ENCODE measurements at regions not wholly inside any gene's neighbourhood (a gene's known extent, or its start where the extent isn't known, plus 50 kb on each side); places are given as distances from the start of the nearest gene placed in this dataset.

DNA sequence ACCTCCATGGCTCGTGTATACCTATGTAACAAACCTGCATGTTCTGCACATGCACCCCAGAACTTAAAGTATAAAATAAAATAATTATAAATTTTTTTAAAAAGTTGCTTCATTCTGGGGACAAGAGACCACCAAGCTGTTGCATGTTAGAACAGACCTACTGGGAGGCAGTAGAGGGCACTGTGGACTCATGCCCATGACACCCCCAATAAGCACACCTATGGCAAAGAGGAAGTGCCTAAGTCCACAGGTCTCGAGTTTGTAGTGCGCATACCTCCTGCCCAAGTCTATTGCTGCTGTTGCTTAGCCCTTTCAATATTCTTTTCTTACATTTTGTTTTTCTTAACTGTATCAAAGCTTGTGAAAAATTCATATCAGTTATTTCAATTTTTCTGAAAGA lies 267.9 kb upstream of the THBS1 start:
- TF ChIP-seq, protein P1, sequence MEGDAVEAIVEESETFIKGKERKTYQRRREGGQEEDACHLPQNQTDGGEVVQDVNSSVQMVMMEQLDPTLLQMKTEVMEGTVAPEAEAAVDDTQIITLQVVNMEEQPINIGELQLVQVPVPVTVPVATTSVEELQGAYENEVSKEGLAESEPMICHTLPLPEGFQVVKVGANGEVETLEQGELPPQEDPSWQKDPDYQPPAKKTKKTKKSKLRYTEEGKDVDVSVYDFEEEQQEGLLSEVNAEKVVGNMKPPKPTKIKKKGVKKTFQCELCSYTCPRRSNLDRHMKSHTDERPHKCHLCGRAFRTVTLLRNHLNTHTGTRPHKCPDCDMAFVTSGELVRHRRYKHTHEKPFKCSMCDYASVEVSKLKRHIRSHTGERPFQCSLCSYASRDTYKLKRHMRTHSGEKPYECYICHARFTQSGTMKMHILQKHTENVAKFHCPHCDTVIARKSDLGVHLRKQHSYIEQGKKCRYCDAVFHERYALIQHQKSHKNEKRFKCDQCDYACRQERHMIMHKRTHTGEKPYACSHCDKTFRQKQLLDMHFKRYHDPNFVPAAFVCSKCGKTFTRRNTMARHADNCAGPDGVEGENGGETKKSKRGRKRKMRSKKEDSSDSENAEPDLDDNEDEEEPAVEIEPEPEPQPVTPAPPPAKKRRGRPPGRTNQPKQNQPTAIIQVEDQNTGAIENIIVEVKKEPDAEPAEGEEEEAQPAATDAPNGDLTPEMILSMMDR (IDR thresholded peaks at IDR 0.05; ENCODE audit: low read depth, low read length, missing control alignments), result peak; percentile 48
- no peak overlapping the region for H3K4me3 ChIP-seq (ENCODE audit: low read depth, low read length)
- DNase-seq (ENCODE audit: low read depth), result peak; percentile 34

DNA sequence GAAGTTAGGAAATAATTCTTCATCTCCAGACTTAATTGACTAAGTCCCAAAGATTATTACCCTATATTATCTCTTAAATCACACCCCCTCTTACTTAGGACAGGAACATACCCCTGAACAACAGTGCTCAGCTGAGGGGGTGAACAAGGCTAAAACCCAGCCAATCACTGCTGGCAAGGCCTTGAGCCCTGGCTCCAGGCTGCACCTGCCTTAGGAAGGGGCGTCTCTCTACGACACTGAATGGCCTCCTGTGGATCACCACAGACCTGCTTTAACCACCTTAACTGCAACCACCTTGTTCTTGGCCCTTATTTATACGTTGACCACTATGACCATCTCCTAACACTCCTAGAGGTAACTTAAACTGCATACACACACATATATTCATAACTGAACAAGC lies 267.4 kb upstream of the THBS1 start:
- TF ChIP-seq, protein P1 (IDR thresholded peaks at IDR 0.05; ENCODE audit: low read depth, low read length, missing control alignments), result no peak
- no peak for DNase-seq (ENCODE audit: low read depth)

DNA sequence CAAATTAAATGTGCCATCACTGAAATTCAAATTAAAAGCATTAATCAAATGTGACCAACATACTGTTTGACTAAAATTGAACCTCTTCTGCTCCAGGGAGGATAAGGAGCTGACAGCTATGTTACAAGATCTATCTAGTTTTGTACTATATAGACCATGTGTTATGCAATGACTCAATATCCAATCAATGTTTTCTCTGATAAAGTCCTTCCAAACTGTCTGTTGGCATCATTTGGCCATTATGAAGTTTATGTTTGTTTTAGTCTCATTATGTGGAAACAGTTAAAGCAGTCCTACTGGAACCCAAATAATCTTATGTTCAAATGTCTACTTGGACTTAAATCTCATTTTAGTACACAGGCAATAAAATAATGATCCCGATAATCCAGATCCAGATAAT lies 267.0 kb upstream of the THBS1 start:
- DNase-seq (ENCODE audit: low read depth), result no peak
- TF ChIP-seq, protein P1 (IDR thresholded peaks at IDR 0.05; ENCODE audit: low read depth, low read length, missing control alignments), result no peak

More for the DNA sequence above, 267.4 kb upstream of the THBS1 start:
- H3K4me3 ChIP-seq (ENCODE audit: low read depth, low read length), result no peak overlapping the region

DNA sequence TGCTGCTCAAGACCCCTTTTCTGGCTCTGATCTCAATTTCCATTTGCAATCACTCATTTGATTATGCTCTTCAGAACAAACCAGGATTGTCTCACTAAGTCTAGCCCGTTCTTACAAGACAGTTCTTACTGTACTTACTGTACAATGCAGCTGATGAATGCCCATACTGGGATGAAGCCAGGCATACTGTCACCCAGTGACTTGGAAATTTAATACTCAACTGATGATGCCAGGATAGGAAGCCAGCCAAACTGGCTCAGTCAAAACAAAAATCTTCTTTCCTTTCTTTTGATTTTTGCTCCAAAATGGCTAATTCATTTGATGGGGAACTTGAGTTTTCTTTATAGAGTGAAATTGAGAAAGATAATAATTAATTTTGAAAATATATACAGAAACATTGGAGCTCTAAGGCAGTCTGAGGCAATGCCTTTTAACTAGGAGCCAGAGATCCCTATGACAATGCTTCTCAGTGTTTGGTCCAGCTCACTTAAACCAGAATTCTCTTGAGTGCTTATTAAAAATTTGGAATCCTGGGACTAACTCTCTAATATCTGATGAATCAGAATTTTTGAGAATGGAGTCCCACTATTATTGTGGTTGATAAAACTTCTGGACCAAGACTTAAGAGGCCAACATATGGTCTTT lies 265.6 kb upstream of the THBS1 start:
- no peak overlapping the region for H3K4me3 ChIP-seq (ENCODE audit: low read depth, low read length)
- TF ChIP-seq, protein P1 (IDR thresholded peaks at IDR 0.05; ENCODE audit: low read depth, low read length, missing control alignments), result no peak
- no peak for DNase-seq (ENCODE audit: low read depth)

More for the DNA sequence above, 267.0 kb upstream of the THBS1 start:
- no peak overlapping the region for H3K4me3 ChIP-seq (ENCODE audit: low read depth, low read length)

DNA sequence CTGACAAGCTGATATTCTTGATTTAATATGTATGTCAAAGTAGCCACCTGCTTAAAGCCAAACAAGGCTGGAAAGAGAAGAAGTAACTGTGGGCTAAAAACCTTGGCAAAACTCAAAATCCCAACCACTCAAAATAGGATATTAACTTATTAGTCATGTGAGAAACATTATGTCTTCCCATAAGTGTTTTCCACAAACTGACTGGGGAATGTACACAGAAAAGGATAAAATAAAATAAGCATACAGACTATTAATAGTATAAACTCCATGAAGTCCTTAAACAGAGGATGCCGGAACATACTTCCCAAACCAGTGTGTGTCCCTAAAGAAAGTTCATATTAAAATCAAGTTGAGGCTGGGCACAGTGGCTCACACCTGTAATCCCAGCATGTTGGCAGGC lies 263.7 kb upstream of the THBS1 start:
- H3K4me3 ChIP-seq (ENCODE audit: low read depth, low read length), result no peak overlapping the region
- DNase-seq (ENCODE audit: low read depth), result no peak
- TF ChIP-seq, protein P1 (IDR thresholded peaks at IDR 0.05; ENCODE audit: low read depth, low read length, missing control alignments), result no peak

DNA sequence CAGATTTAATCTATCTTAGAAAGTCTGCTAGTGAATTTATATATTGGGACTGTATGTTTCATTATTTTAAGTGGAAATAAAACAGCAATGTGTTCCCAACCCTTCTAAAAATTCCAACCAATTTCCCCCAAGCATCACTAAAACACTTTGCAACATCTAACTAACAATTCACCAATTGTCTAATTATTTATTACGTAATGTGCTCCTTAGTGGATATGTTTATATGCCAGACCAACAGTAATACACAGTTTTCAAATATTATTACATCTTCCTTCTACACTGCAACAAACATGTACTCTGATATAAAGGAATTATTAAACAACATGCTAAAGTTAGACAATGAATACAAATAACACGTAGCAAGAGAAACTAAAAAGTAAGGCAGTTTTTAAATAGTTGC lies 262.6 kb upstream of the THBS1 start:
- TF ChIP-seq, protein P1 (IDR thresholded peaks at IDR 0.05; ENCODE audit: low read depth, low read length, missing control alignments), result no peak
- DNase-seq (ENCODE audit: low read depth), result no peak
- H3K4me3 ChIP-seq (ENCODE audit: low read depth, low read length), result no peak overlapping the region

DNA sequence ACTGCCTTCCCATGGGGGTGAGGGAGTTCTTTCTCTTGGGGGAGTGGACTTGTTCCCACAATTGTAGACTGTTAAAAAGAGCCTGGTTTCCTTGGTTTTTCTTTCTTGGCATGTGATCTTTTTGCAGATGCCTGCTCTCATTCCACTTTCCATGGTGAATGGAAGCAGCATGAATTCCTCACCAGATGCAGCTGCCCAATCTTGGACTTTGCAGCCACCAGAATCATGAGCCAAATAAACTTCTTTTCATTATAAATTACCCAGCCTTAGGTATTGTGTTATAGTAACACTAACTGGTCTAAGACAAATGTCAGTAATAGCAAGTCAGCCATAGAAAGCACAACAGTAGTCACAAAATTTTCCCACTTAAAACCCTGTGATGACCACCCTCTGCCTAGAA lies 260.5 kb upstream of the THBS1 start:
- DNase-seq (ENCODE audit: low read depth), result no peak
- TF ChIP-seq, protein P1 (IDR thresholded peaks at IDR 0.05; ENCODE audit: low read depth, low read length, missing control alignments), result no peak
- H3K4me3 ChIP-seq (ENCODE audit: low read depth, low read length), result no peak overlapping the region
